ENCODE measurements at regions not wholly inside any gene's neighbourhood (a gene's known extent, or its start where the extent isn't known, plus 50 kb on each side); places are given as distances from the start of the nearest gene placed in this dataset.
A peak's percentile ranks its signal among the peaks of the same experiment; 100 is the strongest.

GRCh38 chr2:12168791-12169388, 422.5 kb downstream of the LPIN1 start:
- ATAC-seq (peak; percentile 72), DNase-seq (no peak)
- ChIA-PET CTCF (interaction anchor here (0.7 to 1.5 kb wide), 5 partner anchors 10 to 838 kb away, joined by 3 to 4 read pairs (median 3); no protein-coding TSS in a partner anchor), POLR2A (interaction anchor here (1.1 to 1.3 kb wide), 5 partner anchors 8 to 547 kb away, joined by 3 to 11 read pairs (median 4); no protein-coding TSS in a partner anchor)
- Histone ChIP-seq H3K9me3 (ENCODE audit: control insufficient read depth in 2 of 3, low read length in 3 of 3) (no peaks in the 10 kb centered on the region), H3K36me3 (ENCODE audit: control insufficient read depth in 2 of 3, insufficient read depth in 3 of 3, low read length in 3 of 3) (no peaks in the 10 kb centered on the region), H3K4me3 (ENCODE audit: low read length) (no peak overlapping the region), H3K27ac (ENCODE audit: low read depth, low read length) (no peak overlapping the region), H3K27me3 (ENCODE audit: control insufficient read depth in 2 of 2, insufficient read depth in 2 of 2, low read length in 2 of 2) (no peaks in the 10 kb centered on the region), H3K4me1 (ENCODE audit: control insufficient read depth in 2 of 2, insufficient read depth in 2 of 2, low read length in 2 of 2) (peaks cover 0 to 25% of the 10 kb centered on the region in 2 donors)
- Mint-ChIP-seq H3K4me1 (peaks cover 30 to 61% (median 49%) of the 10 kb centered on the region in 7 donors), H3K36me3 (peaks cover 0 to 1% (median 0%) of the 10 kb centered on the region in 5 donors), H3K27ac (peak overlapping the region in 8 of 9 donors; percentile 9 to 86 (median 66)), H3K4me3 (peak overlapping the region in 6 of 10 donors; percentile 17 to 74 (median 54)), H3K27me3 (peaks cover 0 to 3% (median 0%) of the 10 kb centered on the region in 5 donors), H3K9me3 (no peaks in the 10 kb centered on the region)
- intact Hi-C loops (cut with micrococcal nuclease): no loop called here

GRCh38 chr2:12169721-12170120, 423.3 kb downstream of the LPIN1 start:
- peaks cover 28 to 55% (median 44%) of the 10 kb centered on the region in 7 donors for H3K4me1 Mint-ChIP-seq
- H3K27me3 ChIP-seq (ENCODE audit: control insufficient read depth in 2 of 2, insufficient read depth in 2 of 2, low read length in 2 of 2): no peaks in the 10 kb centered on the region
- peaks cover 0 to 1% (median 0%) of the 10 kb centered on the region in 5 donors for H3K36me3 Mint-ChIP-seq
- POLR2A ChIA-PET: interaction anchor here (0.7 to 1.3 kb wide), 6 partner anchors 8 to 21 kb away, joined by 3 to 11 read pairs (median 4); no protein-coding TSS in a partner anchor
- no peaks in the 10 kb centered on the region for H3K9me3 ChIP-seq (ENCODE audit: control insufficient read depth in 2 of 3, low read length in 3 of 3)
- H3K36me3 ChIP-seq (ENCODE audit: control insufficient read depth in 2 of 3, insufficient read depth in 3 of 3, low read length in 3 of 3): no peaks in the 10 kb centered on the region
- H3K9me3 Mint-ChIP-seq: no peaks in the 10 kb centered on the region
- DNase-seq (peak in 6 of 9 donors; percentile 33 to 63 (median 47)), ATAC-seq (peak; percentile 79)
- no peak overlapping the region for H3K27ac ChIP-seq (ENCODE audit: low read depth, low read length)
- intact Hi-C loops (cut with micrococcal nuclease): loop anchor here in 1 of 2 donors (5.0 kb wide), 1 partner anchor 123 kb away; no protein-coding TSS in a partner anchor
- H3K27ac Mint-ChIP-seq: peak overlapping the region in 7 of 9 donors; percentile 9 to 86 (median 73)
- peaks cover 0 to 3% (median 0%) of the 10 kb centered on the region in 5 donors for H3K27me3 Mint-ChIP-seq
- H3K4me3 Mint-ChIP-seq: peak overlapping the region in 7 of 10 donors; percentile 33 to 74 (median 60)
- no peak overlapping the region for H3K4me3 ChIP-seq (ENCODE audit: low read length)
- H3K4me1 ChIP-seq (ENCODE audit: control insufficient read depth in 2 of 2, insufficient read depth in 2 of 2, low read length in 2 of 2): peaks cover 0 to 25% of the 10 kb centered on the region in 2 donors
- CTCF ChIA-PET: interaction anchor here (0.6 to 1.5 kb wide), 5 partner anchors 13 to 837 kb away, joined by 3 to 4 read pairs (median 3); no protein-coding TSS in a partner anchor

GRCh38 chr2:12170121-12170520, 423.7 kb downstream of the LPIN1 start:
- Mint-ChIP-seq H3K4me3 (peak overlapping the region in 5 of 10 donors; percentile 51 to 74 (median 60)), H3K27ac (peak overlapping the region in 6 of 9 donors; percentile 23 to 86 (median 74)), H3K27me3 (no peaks in the 10 kb centered on the region)

GRCh38 chr2:12173271-12173942, 427.0 kb downstream of the LPIN1 start:
- H3K4me1 Mint-ChIP-seq: peaks cover 57 to 74% (median 65%) of the 10 kb centered on the region in 7 donors
- H3K9me3 ChIP-seq (ENCODE audit: control insufficient read depth in 2 of 3, low read length in 3 of 3): no peaks in the 10 kb centered on the region
- H3K9me3 Mint-ChIP-seq: peaks cover 0 to 4% (median 0%) of the 10 kb centered on the region in 11 donors
- H3K27me3 ChIP-seq (ENCODE audit: control insufficient read depth in 2 of 2, insufficient read depth in 2 of 2, low read length in 2 of 2): no peaks in the 10 kb centered on the region
- peaks cover 0 to 9% (median 0%) of the 10 kb centered on the region in 5 donors for H3K36me3 Mint-ChIP-seq
- CTCF ChIA-PET: no interaction called here
- ATAC-seq: no peak
- no peaks in the 10 kb centered on the region for H3K27me3 Mint-ChIP-seq
- no peak for DNase-seq
- H3K4me3 Mint-ChIP-seq: no peak overlapping the region
- H3K27ac Mint-ChIP-seq: peak overlapping the region in 3 of 9 donors; percentile 9 to 78 (median 12)
- H3K4me1 ChIP-seq (ENCODE audit: control insufficient read depth in 2 of 2, insufficient read depth in 2 of 2, low read length in 2 of 2): peaks cover 10 to 46% of the 10 kb centered on the region in 2 donors
- intact Hi-C loops (cut with micrococcal nuclease): loop anchor here in 1 of 2 donors (5.0 kb wide), 1 partner anchor 119 kb away; no protein-coding TSS in a partner anchor
- H3K4me3 ChIP-seq (ENCODE audit: low read length): no peak overlapping the region
- H3K36me3 ChIP-seq (ENCODE audit: control insufficient read depth in 2 of 3, insufficient read depth in 3 of 3, low read length in 3 of 3): no peaks in the 10 kb centered on the region
- H3K27ac ChIP-seq (ENCODE audit: low read depth, low read length): no peak overlapping the region
- POLR2A ChIA-PET: interaction anchor here (1.1 kb wide), 1 partner anchor 45 kb away, joined by 3 read pairs; no protein-coding TSS in a partner anchor

More at GRCh38 chr2:12170121-12170520, 423.7 kb downstream of the LPIN1 start:
- H3K27ac ChIP-seq (ENCODE audit: low read depth, low read length): no peak overlapping the region
- no peak overlapping the region for H3K4me3 ChIP-seq (ENCODE audit: low read length)
- DNase-seq (no peak), ATAC-seq (no peak)
- intact Hi-C loops (cut with micrococcal nuclease): loop anchor here in 1 of 2 donors (5.0 kb wide), 1 partner anchor 122 kb away; no protein-coding TSS in a partner anchor
- H3K27me3 ChIP-seq (ENCODE audit: control insufficient read depth in 2 of 2, insufficient read depth in 2 of 2, low read length in 2 of 2): no peaks in the 10 kb centered on the region
- H3K4me1 Mint-ChIP-seq: peaks cover 26 to 55% (median 44%) of the 10 kb centered on the region in 7 donors
- peaks cover 0 to 25% of the 10 kb centered on the region in 2 donors for H3K4me1 ChIP-seq (ENCODE audit: control insufficient read depth in 2 of 2, insufficient read depth in 2 of 2, low read length in 2 of 2)
- ChIA-PET POLR2A (interaction anchor here (0.7 to 1.3 kb wide), 3 partner anchors 10 to 21 kb away, joined by 3 to 11 read pairs (median 4); no protein-coding TSS in a partner anchor), CTCF (interaction anchor here (0.6 to 1.5 kb wide), 3 partner anchors 133 to 837 kb away, joined by 3 to 4 read pairs (median 4); no protein-coding TSS in a partner anchor)
- H3K9me3 ChIP-seq (ENCODE audit: control insufficient read depth in 2 of 3, low read length in 3 of 3): no peaks in the 10 kb centered on the region
- no peaks in the 10 kb centered on the region for H3K9me3 Mint-ChIP-seq
- H3K36me3 ChIP-seq (ENCODE audit: control insufficient read depth in 2 of 3, insufficient read depth in 3 of 3, low read length in 3 of 3): no peaks in the 10 kb centered on the region
- peaks cover 0 to 3% (median 0%) of the 10 kb centered on the region in 5 donors for H3K36me3 Mint-ChIP-seq

- intact Hi-C loops (cut with micrococcal nuclease): loop anchor here in 1 of 2 donors (5.0 kb wide), 1 partner anchor 118 kb away; no protein-coding TSS in a partner anchor
- Histone ChIP-seq H3K36me3 (ENCODE audit: control insufficient read depth in 2 of 3, insufficient read depth in 3 of 3, low read length in 3 of 3) (no peaks in the 10 kb centered on the region), H3K27ac (ENCODE audit: low read depth, low read length) (no peak overlapping the region), H3K27me3 (ENCODE audit: control insufficient read depth in 2 of 2, insufficient read depth in 2 of 2, low read length in 2 of 2) (no peaks in the 10 kb centered on the region), H3K4me1 (ENCODE audit: control insufficient read depth in 2 of 2, insufficient read depth in 2 of 2, low read length in 2 of 2) (peaks cover 10 to 43% of the 10 kb centered on the region in 2 donors), H3K4me3 (ENCODE audit: low read length) (no peak overlapping the region), H3K9me3 (ENCODE audit: control insufficient read depth in 2 of 3, low read length in 3 of 3) (no peaks in the 10 kb centered on the region)
- no peaks in the 10 kb centered on the region for H3K27me3 Mint-ChIP-seq
- DNase-seq: no peak
- H3K27ac Mint-ChIP-seq: peak overlapping the region in 1 of 9 donors; percentile 20
- CTCF ChIA-PET: no interaction called here
- no peak for ATAC-seq
- H3K9me3 Mint-ChIP-seq: peaks cover 0 to 4% (median 0%) of the 10 kb centered on the region in 11 donors
- H3K36me3 Mint-ChIP-seq: peaks cover 0 to 11% (median 0%) of the 10 kb centered on the region in 5 donors
- no peak overlapping the region for H3K4me3 Mint-ChIP-seq
- H3K4me1 Mint-ChIP-seq: peaks cover 53 to 74% (median 65%) of the 10 kb centered on the region in 7 donors
- POLR2A ChIA-PET: interaction anchor here (1.1 kb wide), 1 partner anchor 46 kb away, joined by 3 read pairs; no protein-coding TSS in a partner anchor
These were observed 427.5 kb downstream of the LPIN1 start for GRCh38 chr2:12173943-12174340.

- DNase-seq (no peak), ATAC-seq (no peak)
- H3K4me3 ChIP-seq (ENCODE audit: low read length): no peak overlapping the region
- ChIA-PET POLR2A (interaction anchor here (0.6 kb wide), 1 partner anchor 15 kb away, joined by 3 read pairs; no protein-coding TSS in a partner anchor), CTCF (interaction anchor here (0.7 kb wide), 1 partner anchor 313 kb away, joined by 3 read pairs; no protein-coding TSS in a partner anchor)
- H3K27me3 ChIP-seq (ENCODE audit: control insufficient read depth in 2 of 2, insufficient read depth in 2 of 2, low read length in 2 of 2): no peaks in the 10 kb centered on the region
- H3K27ac ChIP-seq (ENCODE audit: low read depth, low read length): no peak overlapping the region
- peaks cover 40 to 73% (median 57%) of the 10 kb centered on the region in 7 donors for H3K4me1 Mint-ChIP-seq
- peak overlapping the region in 5 of 10 donors; percentile 4 to 69 (median 32) for H3K4me3 Mint-ChIP-seq
- H3K9me3 Mint-ChIP-seq: peaks cover 0 to 4% (median 0%) of the 10 kb centered on the region in 11 donors
- no peaks in the 10 kb centered on the region for H3K9me3 ChIP-seq (ENCODE audit: control insufficient read depth in 2 of 3, low read length in 3 of 3)
- no peaks in the 10 kb centered on the region for H3K36me3 ChIP-seq (ENCODE audit: control insufficient read depth in 2 of 3, insufficient read depth in 3 of 3, low read length in 3 of 3)
- peak overlapping the region in 5 of 9 donors; percentile 8 to 93 (median 39) for H3K27ac Mint-ChIP-seq
- peaks cover 10 to 30% of the 10 kb centered on the region in 2 donors for H3K4me1 ChIP-seq (ENCODE audit: control insufficient read depth in 2 of 2, insufficient read depth in 2 of 2, low read length in 2 of 2)
- intact Hi-C loops (cut with micrococcal nuclease): loop anchor here (5.0 kb wide), 5 partner anchors 48 to 542 kb away; partner anchors contain the start of gene TRIB2 (in 1 of the 2)
- H3K36me3 Mint-ChIP-seq: peaks cover 0 to 11% (median 0%) of the 10 kb centered on the region in 5 donors
- H3K27me3 Mint-ChIP-seq: no peaks in the 10 kb centered on the region
These were observed 428.9 kb downstream of the LPIN1 start for GRCh38 chr2:12175323-12175722.

Data from naive thymus-derived CD4-positive, alpha-beta T cell (primary cell).